ENCODE measurements at regions not wholly inside any gene's neighbourhood (a gene's known extent, or its start where the extent isn't known, plus 50 kb on each side); places are given as distances from the start of the nearest gene placed in this dataset.

- Mint-ChIP-seq H3K9me3 (peaks cover 2% of the 10 kb centered on the region), H3K4me1 (no peaks in the 10 kb centered on the region), H3K36me3 (ENCODE audit: low read depth) (no peaks in the 10 kb centered on the region), H3K27ac (no peak overlapping the region), H3K4me3 (no peak overlapping the region), H3K27me3 (ENCODE audit: low read depth) (peaks cover 52% of the 10 kb centered on the region)
- no peak for TF ChIP-seq CTCF (IDR thresholded peaks at IDR 0.05; ENCODE audit: unreplicated experiment in 3 of 3)
Measured at GRCh38 chr22:49404020-49404419, 423.7 kb downstream of the BRD1 start.

GRCh38 chr22:49403102-49403501 lies 424.6 kb downstream of the BRD1 start:
- H3K4me3 Mint-ChIP-seq, result no peak overlapping the region
- no peaks in the 10 kb centered on the region for H3K36me3 Mint-ChIP-seq (ENCODE audit: low read depth)
- H3K27ac Mint-ChIP-seq, result no peak overlapping the region
- no peaks in the 10 kb centered on the region for H3K4me1 Mint-ChIP-seq
- TF ChIP-seq CTCF (IDR thresholded peaks at IDR 0.05; ENCODE audit: unreplicated experiment in 3 of 3), result no peak
- H3K9me3 Mint-ChIP-seq, result peaks cover 2% of the 10 kb centered on the region
- H3K27me3 Mint-ChIP-seq (ENCODE audit: low read depth), result peaks cover 44% of the 10 kb centered on the region

GRCh38 chr22:49402169-49402568 lies 425.5 kb downstream of the BRD1 start:
- H3K4me3 Mint-ChIP-seq, result no peak overlapping the region
- H3K27ac Mint-ChIP-seq, result no peak overlapping the region
- H3K27me3 Mint-ChIP-seq (ENCODE audit: low read depth), result peaks cover 48% of the 10 kb centered on the region
- H3K4me1 Mint-ChIP-seq, result no peaks in the 10 kb centered on the region
- no peaks in the 10 kb centered on the region for H3K36me3 Mint-ChIP-seq (ENCODE audit: low read depth)
- no peaks in the 10 kb centered on the region for H3K9me3 Mint-ChIP-seq
- TF ChIP-seq CTCF (IDR thresholded peaks at IDR 0.05; ENCODE audit: unreplicated experiment in 3 of 3), result no peak

- no peaks in the 10 kb centered on the region for H3K9me3 Mint-ChIP-seq
- peaks cover 41% of the 10 kb centered on the region for H3K27me3 Mint-ChIP-seq (ENCODE audit: low read depth)
- no peak overlapping the region for H3K27ac Mint-ChIP-seq
- no peak overlapping the region for H3K4me3 Mint-ChIP-seq
- TF ChIP-seq CTCF (IDR thresholded peaks at IDR 0.05; ENCODE audit: unreplicated experiment in 3 of 3), result no peak
- no peaks in the 10 kb centered on the region for H3K4me1 Mint-ChIP-seq
- H3K36me3 Mint-ChIP-seq (ENCODE audit: low read depth), result no peaks in the 10 kb centered on the region
Measured at GRCh38 chr22:49400941-49401598, 426.6 kb downstream of the BRD1 start.

- Mint-ChIP-seq H3K9me3 (no peaks in the 10 kb centered on the region), H3K36me3 (ENCODE audit: low read depth) (no peaks in the 10 kb centered on the region), H3K4me3 (no peak overlapping the region), H3K27me3 (ENCODE audit: low read depth) (peaks cover 38% of the 10 kb centered on the region), H3K4me1 (no peaks in the 10 kb centered on the region), H3K27ac (no peak overlapping the region)
- TF ChIP-seq CTCF (IDR thresholded peaks at IDR 0.05; ENCODE audit: unreplicated experiment in 3 of 3), result no peak
Measured at GRCh38 chr22:49400136-49400940, 427.3 kb downstream of the BRD1 start.

Measured in nephron (organoid).